HG02763 (cell line): ENCODE measurements at regions not wholly inside any gene's neighbourhood (a gene's known extent, or its start where the extent isn't known, plus 50 kb on each side); places are given as distances from the start of the nearest gene placed in this dataset.

Experiments used
- ATAC-seq: cut with Tn5 transposase; IDR thresholded peaks from one replicate; pipeline ENCODE4 v1.9.1; 2021; ENCODE audit warnings: mild to moderate bottlenecking, moderate library complexity; ENCODE audit not compliant: unreplicated experiment

DNA sequence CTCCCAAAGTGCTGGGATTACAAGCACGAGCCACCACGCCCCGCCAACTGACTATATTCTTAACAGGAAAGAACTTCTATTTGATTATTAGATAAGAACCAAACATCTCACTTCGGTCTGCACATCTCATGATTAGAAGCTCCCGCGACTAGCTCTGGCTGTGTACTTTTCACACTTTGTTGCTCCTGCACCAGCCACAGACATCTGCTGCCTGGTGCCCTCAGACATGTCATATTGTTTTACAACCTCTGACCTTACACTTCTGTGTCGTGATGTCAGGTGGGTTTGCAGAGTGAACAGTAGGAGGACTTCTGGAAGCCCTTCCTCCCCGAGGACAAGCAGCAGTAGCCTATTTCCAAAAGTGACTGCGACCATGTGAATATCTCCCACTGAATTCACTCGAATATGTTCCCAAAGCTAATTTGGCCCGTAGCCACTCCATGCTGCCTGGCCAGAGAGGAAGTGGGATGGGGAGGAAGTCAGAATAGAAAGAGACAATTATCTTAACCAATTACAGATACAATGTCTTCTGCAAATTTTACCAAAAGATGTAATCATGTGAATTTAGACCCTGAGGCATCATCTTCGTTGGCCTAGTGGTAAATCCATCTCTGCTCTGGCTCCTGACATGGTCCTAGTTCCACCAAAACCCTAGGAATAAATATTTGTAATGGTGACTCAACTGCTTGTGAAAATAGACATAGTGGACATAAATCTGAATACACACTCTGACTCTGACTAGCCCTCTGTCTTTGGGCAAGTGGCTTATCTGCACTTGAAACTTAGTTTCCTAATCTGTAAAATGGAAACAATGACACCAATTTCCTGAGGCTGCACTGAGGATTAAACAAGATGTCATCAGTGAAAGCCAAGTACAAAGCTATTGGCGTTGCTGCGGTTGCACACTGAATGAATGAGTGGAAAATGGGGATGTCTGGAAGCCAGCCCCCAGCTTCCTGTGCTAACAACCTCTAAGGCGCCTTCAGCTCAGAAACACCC is 406.1 kb downstream of the LRATD1 start:
- ATAC-seq: no peak

DNA sequence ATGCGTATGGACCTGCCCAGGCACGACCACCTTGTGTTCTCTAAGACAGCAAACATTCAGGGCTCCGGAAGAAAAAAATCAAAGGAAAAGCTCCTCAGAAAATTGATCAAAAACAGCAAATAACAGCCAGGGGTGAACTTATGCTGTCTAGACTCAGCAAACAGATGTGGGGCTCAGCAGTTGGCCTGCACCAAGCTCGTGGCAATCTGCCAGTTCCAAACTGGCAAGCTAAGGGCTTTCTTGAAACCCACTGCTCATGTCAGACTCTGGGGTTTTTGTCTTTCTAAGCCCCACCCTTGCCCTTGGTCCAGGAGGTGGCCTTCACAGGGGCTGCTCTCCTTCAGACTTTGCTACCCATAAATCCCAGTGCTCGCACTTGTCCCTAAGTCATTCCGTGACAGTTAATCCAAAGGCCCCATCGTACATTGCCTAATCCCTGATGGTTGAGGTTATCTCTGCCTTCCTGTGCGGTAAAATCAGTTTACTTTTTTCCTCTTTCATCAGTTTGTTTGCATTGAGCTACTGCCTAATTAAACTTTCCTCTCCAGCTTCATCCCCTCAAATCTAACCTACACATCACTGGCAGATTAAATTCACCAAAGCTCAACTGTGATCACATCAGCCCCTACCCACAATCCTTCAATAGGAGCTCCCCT is 408.0 kb downstream of the LRATD1 start:
- no peak for ATAC-seq

DNA sequence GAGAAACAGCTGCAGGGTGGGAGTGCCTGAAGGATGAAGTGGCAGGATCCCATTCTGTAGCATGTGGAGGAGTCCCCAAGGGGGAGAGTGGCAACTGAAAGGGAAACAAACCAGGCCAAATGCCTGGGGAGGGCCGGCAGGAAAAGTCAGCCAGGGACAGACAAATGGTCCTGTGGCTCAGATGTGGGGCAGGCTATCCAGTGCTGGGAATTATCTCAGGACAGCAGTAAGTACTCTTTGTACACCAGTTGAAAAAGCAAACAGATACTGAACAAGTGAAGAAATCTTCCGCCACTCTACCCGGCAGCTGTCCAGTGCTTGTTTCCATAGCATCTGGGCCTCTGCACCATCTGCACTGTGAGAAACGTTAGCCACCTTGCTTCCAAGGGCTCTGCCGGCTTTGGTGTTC is 408.9 kb downstream of the LRATD1 start:
- no peak for ATAC-seq

DNA sequence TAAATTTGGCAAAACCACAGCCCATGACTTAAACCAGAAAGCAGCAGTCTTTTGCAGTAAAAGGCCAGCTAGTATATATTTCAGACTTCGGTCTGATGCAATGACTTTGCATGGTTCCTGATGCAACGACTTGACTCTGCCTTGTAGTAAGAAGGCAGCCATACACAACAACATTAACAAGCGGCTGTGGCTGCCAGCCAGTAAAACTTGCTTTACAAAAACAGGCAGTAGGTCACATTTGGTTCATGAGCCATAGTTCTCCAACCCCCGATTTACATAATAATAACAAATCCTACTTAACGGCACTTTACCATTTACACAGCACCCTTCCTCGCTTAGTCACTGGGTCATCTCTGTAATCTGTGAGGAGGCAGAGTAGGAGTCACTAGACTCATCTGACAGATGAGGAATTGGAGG is 410.3 kb downstream of the LRATD1 start:
- no peak for ATAC-seq

DNA sequence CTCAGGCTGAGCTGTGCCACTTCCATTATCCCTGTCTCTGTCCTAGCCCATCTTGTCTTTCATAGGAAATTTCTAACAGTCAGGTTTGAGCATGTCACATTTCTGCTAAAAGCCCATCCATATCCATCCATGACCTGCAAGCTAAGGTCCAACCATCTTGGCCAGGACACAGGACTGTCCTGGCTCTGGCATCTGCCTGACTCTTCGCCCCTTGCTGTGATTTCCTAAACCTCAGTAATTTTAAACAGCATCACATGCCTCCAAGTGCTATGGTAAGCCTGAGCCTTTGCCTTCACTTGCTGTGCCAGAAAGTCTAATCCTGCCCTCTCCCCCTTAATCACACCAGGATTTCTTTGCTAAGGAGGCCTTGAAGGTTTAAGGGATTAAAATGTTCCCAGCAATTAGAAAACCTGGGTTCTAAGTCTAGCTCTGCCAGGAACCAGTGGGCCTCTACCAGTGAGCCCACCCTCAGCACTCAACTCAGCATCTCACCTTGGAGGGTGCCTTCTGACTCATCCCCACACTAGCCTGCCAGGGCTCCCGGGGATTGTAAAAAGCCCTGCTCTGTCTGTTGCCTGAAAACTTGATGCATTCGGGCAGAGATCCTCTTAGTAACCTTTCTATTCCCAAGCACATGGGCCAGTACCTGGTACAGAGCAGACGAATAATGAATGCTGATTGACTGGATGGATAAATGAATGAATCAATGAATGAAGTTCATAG is 411.0 kb downstream of the LRATD1 start:
- no peak for ATAC-seq

DNA sequence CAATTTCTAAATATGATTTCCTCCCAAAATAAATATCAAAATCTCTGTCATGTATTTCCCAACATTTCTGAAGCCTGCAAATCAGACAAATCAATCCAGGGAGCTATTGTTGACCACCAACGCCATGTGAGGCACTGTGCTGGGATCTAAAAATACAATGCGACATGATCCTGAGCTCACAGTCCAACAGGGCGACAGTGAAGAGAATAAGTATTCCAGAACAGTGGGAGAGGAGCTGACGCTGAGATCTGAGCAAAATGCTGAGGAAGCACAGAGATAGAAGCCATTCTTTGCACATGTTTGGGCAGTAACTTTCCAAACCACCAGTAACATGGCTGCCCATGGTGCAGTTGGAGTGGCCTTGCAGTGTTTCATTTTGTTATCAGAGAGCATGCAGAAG is 412.5 kb downstream of the LRATD1 start:
- no peak for ATAC-seq

DNA sequence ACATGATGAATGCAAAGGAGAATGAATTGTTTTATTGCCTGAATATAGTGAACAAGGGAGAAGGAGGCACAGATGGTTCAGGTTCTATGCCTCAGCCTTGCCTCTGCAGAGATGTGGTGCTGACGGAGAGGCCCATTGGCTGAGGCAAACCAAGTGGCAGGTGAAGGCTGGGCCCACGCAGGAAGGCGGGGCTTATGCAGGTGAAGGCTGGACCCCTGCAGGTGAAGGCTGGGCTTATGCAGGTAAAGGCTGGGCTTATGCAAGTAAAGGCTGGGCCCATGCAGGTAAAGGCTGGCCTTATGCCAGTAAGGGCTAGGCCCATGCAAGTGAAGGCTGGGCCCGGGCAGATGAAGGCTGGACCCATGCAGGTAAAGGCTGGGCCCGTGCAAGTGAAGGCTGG is 414.7 kb downstream of the LRATD1 start:
- no peak for ATAC-seq

DNA sequence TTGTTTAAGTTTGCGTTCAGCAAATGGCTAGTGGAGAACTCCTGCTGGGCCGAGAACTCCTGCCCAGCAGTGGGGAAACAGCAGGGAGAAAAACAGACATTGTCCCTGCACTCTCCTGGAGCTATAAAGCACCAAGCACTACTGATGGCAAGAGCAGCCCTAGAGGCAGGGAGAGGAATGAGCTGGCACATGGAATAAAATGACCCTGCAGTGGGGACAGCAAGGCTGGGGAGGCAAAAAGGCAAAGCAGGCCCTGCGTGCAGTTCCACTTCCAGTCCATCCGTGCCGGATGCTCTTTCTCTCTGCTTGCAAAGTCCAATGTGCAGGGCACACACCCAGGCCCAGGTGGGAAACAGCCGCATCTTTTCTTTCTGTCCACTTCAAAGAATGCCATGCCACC is 415.5 kb downstream of the LRATD1 start:
- no peak for ATAC-seq

DNA sequence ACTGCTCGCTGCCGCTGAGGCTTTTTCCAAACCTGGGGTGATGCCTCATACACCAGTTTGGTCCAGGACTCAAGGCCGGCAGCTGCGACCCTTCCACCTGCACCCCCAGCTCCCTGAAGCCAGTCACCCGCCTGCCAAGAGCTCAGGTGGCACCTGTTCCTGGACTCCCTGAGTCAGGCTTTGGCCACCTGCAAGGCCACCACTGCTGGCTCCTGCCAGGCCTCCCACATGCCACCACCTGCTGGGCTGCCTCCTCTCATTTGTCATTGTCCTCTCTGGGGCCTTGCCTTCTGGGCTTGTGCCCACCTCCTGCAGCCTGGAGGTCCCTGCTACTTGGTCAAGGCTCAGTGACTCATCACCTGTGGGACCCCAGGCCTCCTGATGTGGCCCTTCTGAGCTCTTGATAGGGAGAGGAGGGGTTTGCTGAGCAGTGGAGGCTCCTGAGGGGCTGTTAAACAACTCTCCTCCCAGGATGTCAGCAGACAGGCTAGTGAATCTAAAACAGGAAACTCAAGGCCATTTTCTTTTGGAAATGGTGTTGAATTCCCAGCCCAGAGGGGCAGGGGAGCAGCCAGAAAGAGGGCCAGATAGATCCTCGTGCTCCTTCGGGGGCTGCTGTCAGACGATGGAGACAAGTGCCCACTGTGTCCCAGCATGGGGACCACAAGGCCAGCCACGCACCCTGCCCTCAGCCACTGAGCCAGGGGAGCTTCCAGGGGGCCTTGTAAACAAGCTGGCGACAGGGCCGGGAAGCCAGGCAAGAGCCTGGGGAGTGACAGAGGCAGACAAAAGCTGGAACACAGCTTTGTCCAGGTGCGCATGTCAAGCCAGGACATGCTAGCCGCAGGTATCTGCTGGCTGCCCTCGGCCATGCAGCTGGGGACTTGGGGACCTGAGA is 416.8 kb downstream of the LRATD1 start:
- ATAC-seq: no peak

DNA sequence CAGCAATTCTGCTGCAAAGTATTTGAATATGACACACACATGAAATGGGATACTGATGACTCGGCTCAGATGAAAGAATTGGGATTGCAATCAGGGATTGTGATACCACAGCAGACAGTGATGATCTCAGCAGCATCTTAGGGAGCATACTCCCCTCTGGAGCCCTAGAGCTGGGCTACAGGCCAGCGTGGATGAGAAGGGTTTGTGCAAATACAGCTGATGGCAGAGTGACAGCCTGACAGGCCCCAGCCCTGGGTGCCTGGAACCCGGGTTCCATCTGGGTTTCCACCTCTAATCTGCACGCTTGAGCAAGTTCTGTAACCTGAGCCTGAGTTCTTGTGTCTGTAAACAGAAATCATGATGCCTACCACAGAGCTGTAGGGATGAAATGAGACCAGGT is 418.0 kb downstream of the LRATD1 start:
- no peak for ATAC-seq

DNA sequence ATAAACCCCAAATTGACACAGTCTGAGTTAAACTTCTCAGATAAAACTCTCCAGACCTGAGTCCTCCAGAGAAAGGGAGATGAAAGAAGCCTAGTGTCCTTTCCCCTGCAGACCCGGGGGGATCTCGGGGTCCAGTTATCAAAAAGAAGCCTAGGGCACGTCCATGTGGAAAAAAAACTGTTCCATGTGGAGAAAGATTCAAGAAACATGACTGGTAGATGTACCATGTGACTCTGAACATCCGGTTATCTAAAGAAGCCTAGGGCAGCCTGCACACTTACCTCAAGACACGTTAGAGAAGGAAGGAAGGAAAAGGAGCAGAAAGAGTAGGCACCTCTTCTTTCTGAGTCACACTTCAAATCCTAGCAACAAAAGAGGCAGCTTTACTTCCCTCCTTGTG is 421.0 kb downstream of the LRATD1 start:
- no peak for ATAC-seq

DNA sequence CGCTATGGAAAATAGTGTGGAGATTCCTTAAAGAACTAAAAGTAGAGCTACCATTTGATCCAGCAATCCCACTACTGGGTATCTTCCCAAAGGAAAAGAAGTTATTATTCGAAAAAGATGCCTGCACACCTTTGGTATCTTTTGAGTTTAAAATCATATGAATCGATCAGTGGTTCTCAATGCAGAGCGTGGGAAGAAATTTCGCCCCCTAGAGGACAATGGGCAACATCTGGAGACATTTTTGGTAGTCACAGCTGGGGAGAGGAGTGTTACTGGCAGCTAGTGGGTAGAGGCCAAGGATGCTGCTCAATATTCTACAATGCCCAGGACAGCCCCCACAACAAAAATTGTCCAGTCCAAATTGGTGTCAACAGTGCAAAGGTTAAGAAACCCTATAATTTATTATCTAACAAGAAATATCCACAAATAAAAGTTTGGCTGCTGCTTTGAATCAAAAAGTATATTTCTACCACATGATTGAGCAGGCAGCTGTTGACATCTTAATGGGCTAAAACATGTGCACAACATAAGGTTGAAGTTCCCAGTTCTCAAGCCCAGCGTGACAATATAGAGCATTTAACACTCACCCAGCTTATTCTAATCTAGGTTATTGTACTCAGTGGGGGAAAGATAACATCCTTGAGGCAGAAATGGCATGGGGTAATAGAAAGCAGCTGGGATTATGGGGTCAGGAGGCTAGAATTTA is 425.7 kb downstream of the LRATD1 start:
- ATAC-seq: no peak

DNA sequence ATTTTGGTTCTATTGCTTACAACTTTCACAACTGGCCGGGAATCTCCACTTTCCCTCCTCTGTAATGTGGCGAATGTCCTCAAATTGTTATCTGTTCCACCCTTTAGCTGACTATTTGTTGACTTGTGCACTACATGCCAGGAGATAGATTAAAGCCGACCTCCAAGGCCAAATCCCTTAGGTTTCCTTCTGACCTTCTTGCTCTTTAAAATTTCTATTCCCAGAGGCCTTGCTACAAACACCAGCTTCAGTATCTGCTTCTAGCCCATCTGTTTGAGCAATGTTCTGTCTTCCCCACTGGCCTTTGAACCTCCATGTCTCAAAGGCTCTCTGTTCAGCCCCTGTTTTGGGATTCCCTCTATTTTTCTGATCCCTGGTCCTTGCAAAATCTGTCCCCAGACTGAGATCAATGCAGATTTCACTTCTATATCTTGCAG is 426.2 kb downstream of the LRATD1 start:
- ATAC-seq: no peak

DNA sequence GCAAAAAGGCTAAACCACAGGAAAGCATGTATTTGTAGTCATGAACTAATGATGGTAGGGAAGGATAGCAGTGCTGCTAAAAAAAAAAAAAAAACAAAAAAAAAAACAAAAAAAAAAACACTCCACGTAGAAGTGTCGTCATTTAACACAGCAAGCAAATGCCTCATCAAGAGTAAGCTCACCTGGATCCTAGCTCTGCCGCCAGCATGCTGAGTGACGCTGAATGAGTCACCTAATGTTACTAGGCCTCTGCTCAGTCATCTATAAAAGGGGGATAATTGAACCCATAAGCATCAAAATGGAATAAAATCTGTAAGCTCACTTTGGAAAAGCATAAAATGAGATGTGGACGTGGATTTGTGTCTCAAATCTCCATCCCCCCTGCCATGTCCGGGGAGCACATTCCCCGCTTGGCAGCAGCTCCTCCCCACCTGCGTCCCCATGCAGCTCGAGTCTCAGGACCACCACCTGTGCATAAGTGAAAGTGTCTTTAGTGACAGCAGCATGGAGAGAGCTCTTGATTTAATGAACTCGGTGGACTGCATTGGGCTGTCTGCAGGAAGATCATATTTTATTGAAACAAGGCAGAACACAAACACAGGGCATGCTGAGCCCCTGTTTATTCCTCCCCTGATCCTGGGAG is 427.5 kb downstream of the LRATD1 start:
- no peak for ATAC-seq

DNA sequence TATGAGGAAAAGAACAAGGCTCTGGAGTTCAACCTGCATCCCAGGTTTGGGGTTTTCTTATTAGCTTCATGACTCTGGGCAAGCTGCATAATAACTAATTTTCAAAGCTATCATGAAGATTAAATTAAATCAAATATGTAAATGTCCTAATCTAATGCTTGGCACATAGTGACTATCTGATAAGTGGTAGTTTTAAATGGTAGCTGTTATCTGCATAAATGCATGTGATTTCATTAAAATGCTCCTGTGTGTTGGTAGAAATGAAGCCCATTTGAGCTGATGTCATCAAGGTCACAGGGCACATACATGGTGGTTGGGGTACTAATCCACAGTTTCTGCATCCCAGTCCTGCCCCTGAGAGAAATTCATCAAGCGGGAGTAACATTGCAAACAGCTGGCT is 428.8 kb downstream of the LRATD1 start:
- ATAC-seq: no peak

DNA sequence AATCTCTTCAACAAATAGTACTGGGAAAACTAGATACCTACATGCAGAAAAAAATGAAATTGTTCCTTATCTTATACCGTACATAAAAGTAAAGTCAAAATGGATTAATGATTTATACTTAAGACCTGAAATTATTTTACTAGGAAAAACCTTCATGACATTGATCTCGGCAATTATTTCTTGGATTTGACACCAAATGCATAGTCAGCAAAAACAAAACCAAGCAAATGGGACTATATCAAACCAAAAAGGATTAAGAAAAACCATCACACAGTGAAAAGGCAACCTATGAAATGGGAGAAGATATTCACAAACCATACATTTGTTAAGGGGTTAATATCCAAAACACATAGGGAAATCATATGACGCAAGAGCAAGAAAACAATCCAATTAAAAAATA is 433.6 kb downstream of the LRATD1 start:
- no peak for ATAC-seq

DNA sequence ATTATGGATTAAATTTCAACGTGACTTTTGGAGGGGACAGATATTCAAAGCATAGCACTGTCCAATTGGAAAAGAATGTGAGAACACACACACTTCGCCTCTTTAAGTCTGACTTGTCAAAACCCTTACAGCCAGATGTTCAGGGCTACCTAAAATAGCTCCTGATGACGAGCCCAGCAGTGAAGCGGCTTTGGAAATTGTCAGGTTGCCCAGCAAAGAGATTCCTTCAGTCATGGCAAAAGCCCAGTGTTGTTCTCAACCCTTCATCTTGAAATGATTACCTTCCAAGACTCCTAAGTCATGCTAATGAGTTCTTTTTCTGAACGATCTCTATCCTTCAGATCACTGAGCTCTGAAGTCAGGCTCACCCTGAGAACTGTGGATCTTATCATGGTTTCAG is 436.6 kb downstream of the LRATD1 start:
- ATAC-seq: no peak

DNA sequence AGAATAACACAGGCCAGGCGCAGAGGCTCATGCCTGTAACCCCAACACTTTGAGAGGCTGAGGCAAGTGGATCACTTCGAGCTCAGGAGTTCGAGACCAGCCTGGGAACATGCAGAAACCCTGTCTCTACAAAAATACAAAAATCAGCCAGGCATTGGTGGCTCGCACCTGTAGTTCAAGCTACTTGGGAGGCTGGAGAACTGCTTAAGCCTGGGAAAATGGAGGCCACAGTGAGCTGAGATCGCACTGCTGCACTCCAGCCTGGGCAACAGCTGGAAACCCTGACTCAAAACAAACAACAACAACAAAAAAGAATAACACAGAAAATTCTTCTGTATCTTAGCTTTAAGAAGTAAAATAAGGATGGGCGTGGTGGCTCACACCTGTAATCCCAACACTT is 440.3 kb downstream of the LRATD1 start:
- ATAC-seq: no peak

DNA sequence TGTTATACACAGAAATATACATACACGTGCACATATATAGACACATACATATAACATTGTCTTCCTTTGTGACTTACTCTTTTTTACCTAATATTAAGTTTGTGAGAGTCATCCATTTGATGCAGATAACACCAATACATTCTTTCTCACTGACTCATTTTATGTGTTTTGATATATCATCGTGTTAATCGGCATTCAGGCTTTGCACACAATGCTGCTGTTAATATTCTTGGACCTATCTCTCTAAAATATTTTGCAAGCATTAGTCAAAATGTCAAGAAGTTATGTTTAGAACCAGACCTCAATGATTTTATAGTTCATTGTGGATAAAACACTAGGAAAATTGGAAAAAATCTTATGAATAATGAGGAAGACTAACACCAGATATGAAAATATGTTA is 441.1 kb downstream of the LRATD1 start:
- ATAC-seq: no peak
